Lower lobe of right lung (tissue), 2 donors: ENCODE measurements at regions not wholly inside any gene's neighbourhood (a gene's known extent, or its start where the extent isn't known, plus 50 kb on each side); places are given as distances from the start of the nearest gene placed in this dataset.
"Not testable (repeated sequence)": the region's sequence is repeated elsewhere in the genome, so short reads cannot be mapped to it uniquely, and the experiment has no call there.

ENCODE experiments used
- ATAC-seq, 2 donors: fragments of 200-7000 bp; cut with Tn5 transposase; one replicate each; pipeline ENCODE4 v1.9.1; 2020 to 2022; ENCODE audit warnings: mild to moderate bottlenecking in 2 of 2, moderate library complexity in 2 of 2
- DNase-seq: peaks from one replicate; pipeline ENCODE4 v3.0.0-alpha.2; 2020
- H3K27ac ChIP-seq: fragments of 200-600 bp; one replicate; pipeline ENCODE4 v1.8.0; 2022
- H3K27me3 ChIP-seq: fragments of 200-600 bp; one replicate; pipeline ENCODE4 v1.8.0; 2022; ENCODE audit warnings: low read depth
- H3K36me3 ChIP-seq: fragments of 200-600 bp; one replicate; pipeline ENCODE4 v1.8.0; 2022; ENCODE audit warnings: mild to moderate bottlenecking
- H3K4me1 ChIP-seq: fragments of 200-600 bp; one replicate; pipeline ENCODE4 v1.8.0; 2022
- H3K4me3 ChIP-seq: fragments of 200-600 bp; one replicate; pipeline ENCODE4 v1.8.0; 2022; ENCODE audit warnings: mild to moderate bottlenecking
- H3K9me3 ChIP-seq: fragments of 200-600 bp; one replicate; pipeline ENCODE4 v1.8.0; 2022
- intact Hi-C: fragments of 100-400 bp; cut with DNase I; formaldehyde crosslinking; loops from one replicate; pipeline ENCODE4 v1.11.0; 2022
- TF ChIP-seq, protein P1 (sequence below): fragments of 200-600 bp; IDR thresholded peaks from one replicate; pipeline ENCODE4 v1.8.0; 2022; ENCODE audit warnings: antibody characterized with exemption, mild to moderate bottlenecking
- donor health status: DM: no; HTN: yes; CAD: no; lungs with severe emphysema.

DNA sequence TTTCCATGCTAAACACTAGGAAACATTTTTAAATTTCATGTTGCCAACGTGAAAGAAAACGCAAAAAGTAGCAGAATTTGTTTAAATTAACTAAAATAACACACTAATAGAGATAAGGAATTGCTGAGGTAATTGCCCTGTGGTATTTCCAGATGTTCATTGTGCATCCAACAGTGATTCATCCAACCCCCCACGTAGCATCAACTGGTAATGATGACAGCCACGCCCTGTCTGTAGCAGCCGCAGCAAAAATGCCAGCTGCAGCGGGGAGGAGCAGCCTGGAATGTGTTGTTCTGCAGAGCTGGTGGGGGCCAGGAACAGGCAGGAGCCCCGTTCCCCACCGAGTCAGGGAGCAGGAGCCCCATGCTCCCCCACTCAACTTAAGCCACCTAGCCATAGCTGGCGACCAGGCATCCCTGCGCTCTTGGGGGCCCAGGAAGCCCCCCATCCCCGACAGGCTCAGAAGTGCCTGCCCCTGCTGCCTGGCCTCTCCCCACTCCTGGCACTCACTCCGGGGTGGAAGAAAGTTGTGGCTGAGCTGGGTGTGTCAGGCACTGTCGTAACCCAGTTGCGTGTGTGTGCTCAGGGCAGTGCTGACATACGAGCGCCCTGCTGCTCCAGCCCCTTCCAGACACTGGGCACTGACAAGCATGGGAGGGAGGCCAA is 695.1 kb upstream of the ACVR2A start:
- ATAC-seq, result peak in 1 of 2 donors; percentile 41
- H3K4me1 ChIP-seq, result no peaks in the 10 kb centered on the region
- intact Hi-C loops, result no loop called here
- no peaks in the 10 kb centered on the region for H3K27me3 ChIP-seq
- DNase-seq, result no peak
- H3K27ac ChIP-seq, result no peak overlapping the region
- H3K9me3 ChIP-seq, result no peaks in the 10 kb centered on the region
- no peaks in the 10 kb centered on the region for H3K36me3 ChIP-seq
- TF ChIP-seq, protein P1, sequence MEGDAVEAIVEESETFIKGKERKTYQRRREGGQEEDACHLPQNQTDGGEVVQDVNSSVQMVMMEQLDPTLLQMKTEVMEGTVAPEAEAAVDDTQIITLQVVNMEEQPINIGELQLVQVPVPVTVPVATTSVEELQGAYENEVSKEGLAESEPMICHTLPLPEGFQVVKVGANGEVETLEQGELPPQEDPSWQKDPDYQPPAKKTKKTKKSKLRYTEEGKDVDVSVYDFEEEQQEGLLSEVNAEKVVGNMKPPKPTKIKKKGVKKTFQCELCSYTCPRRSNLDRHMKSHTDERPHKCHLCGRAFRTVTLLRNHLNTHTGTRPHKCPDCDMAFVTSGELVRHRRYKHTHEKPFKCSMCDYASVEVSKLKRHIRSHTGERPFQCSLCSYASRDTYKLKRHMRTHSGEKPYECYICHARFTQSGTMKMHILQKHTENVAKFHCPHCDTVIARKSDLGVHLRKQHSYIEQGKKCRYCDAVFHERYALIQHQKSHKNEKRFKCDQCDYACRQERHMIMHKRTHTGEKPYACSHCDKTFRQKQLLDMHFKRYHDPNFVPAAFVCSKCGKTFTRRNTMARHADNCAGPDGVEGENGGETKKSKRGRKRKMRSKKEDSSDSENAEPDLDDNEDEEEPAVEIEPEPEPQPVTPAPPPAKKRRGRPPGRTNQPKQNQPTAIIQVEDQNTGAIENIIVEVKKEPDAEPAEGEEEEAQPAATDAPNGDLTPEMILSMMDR, result no peak
- no peak overlapping the region for H3K4me3 ChIP-seq

DNA sequence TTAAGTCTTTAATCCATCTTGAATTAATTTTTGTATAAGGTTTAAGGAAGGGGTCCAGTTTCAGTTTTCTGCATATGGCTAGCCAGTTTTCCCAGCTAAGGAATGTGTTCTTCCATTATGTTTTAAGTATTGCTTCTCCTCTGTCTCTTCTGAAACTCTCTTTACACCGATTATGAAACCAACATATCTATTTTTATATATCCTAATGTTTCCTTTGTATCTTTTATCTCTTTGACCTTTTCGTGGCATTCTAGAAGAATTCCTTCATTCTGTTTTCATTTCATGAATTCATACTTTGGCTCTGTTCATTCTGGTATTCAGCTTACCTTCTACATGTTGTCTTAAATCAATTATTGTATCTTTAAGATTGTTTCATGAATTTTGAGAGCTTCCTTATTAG is 697.0 kb upstream of the ACVR2A start:
- H3K36me3 ChIP-seq, result no peaks in the 10 kb centered on the region
- no peaks in the 10 kb centered on the region for H3K9me3 ChIP-seq
- intact Hi-C loops, result no loop called here
- H3K4me1 ChIP-seq, result no peaks in the 10 kb centered on the region
- TF ChIP-seq, protein P1, result no peak
- H3K4me3 ChIP-seq, result no peak overlapping the region
- no peaks in the 10 kb centered on the region for H3K27me3 ChIP-seq
- DNase-seq (no peak), ATAC-seq (no peak)
- H3K27ac ChIP-seq, result no peak overlapping the region

DNA sequence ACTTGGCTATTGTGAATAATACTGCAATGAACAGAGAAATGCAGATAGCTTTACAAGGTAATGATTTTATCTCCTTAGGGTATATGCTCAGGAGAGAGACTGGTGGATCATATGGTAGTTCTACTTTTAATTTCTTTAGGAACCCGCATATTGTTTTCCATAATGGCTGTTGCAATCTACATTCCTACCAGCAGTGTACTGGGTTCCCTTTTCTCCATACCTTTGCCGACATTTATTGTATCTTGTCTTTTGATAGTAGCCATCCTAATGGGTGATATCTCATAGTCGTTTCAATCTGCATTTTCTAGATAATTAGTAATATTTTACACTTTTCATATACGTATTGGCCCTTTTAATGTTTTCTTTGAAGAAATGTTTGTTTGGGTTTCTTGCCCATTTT is 702.9 kb upstream of the ACVR2A start:
- no peaks in the 10 kb centered on the region for H3K9me3 ChIP-seq
- ATAC-seq (no peak), DNase-seq (no peak)
- H3K27me3 ChIP-seq, result no peaks in the 10 kb centered on the region
- no peaks in the 10 kb centered on the region for H3K4me1 ChIP-seq
- intact Hi-C loops, result no loop called here
- H3K27ac ChIP-seq, result no peak overlapping the region
- no peak overlapping the region for H3K4me3 ChIP-seq
- TF ChIP-seq, protein P1, result no peak
- no peaks in the 10 kb centered on the region for H3K36me3 ChIP-seq

DNA sequence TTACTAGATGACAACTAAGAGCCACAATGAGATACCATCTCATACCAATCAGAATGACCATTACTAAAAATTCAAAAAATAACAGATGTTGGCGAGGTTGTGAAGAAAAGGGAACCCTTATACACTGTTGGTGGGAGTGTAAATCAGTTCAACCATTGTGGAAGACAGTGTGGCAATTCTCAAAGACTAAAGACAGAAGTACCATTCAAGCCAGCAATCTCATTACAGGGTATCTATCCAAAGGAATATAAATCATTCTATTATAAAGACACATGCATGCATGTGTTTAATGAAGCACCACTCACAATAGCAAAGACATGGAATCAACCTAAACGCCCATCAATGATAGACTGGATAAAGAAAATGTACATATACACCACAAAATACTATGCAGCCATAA is 705.1 kb upstream of the ACVR2A start:
- intact Hi-C loops, ATAC-seq, H3K27ac ChIP-seq, H3K36me3 ChIP-seq, H3K9me3 ChIP-seq, H3K27me3 ChIP-seq, H3K4me3 ChIP-seq, H3K4me1 ChIP-seq, DNase-seq: not testable (repeated sequence)

DNA sequence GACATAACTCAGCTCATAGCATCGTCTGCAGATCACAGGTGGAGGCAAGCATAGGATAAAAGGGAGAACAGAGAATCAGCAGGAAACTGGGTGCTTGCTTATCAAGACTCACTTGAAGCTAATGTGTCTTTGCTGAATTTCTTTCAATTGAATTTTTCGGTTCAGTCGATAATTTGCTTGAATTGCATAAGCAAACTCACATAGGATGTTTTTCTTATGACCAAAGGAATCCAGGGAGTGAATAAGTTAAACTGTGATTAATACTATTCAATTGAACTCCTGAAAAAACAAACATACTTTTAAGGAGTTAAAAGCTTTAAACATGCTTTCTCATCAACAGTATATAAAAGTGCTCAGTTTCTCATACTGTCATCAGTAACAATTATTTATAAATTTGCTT is 707.1 kb upstream of the ACVR2A start:
- TF ChIP-seq, protein P1, result no peak
- H3K36me3 ChIP-seq, result no peaks in the 10 kb centered on the region
- DNase-seq (no peak), ATAC-seq (no peak)
- H3K4me1 ChIP-seq, result no peaks in the 10 kb centered on the region
- H3K27ac ChIP-seq, result no peak overlapping the region
- H3K27me3 ChIP-seq, result no peaks in the 10 kb centered on the region
- no peak overlapping the region for H3K4me3 ChIP-seq
- intact Hi-C loops, result no loop called here
- no peaks in the 10 kb centered on the region for H3K9me3 ChIP-seq

DNA sequence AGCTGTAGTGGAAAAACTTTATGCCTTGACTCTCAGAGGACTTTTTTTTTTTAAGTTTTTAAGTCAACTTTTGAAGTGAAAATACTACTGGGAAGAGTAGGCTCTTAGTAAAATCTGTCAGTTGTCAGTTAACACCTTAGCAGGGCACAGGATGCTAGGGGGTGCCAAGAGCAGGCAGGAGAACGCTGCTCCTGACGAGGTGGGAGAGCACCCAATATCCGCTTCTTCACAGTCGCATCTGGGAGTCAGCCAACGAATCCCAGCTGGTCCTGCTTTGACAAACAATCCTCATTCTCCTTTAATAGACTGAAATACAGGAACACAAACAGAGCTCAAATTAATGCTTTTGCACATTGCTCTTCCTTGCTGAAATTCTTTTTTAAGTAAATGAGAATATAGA is 709.5 kb upstream of the ACVR2A start:
- TF ChIP-seq, protein P1, result no peak

More for the DNA sequence above, 709.5 kb upstream of the ACVR2A start:
- no peak for ATAC-seq
- Histone ChIP-seq H3K27ac (no peak overlapping the region), H3K4me3 (no peak overlapping the region), H3K9me3 (no peaks in the 10 kb centered on the region), H3K27me3 (no peaks in the 10 kb centered on the region), H3K36me3 (no peaks in the 10 kb centered on the region), H3K4me1 (no peaks in the 10 kb centered on the region)
- intact Hi-C loops, result no loop called here
- DNase-seq, result no peak
